ENCODE measurements at regions not wholly inside any gene's neighbourhood (a gene's known extent, or its start where the extent isn't known, plus 50 kb on each side); places are given as distances from the start of the nearest gene placed in this dataset.
"Not testable (repeated sequence)": the region's sequence is repeated elsewhere in the genome, so short reads cannot be mapped to it uniquely, and the experiment has no call there.

DNA sequence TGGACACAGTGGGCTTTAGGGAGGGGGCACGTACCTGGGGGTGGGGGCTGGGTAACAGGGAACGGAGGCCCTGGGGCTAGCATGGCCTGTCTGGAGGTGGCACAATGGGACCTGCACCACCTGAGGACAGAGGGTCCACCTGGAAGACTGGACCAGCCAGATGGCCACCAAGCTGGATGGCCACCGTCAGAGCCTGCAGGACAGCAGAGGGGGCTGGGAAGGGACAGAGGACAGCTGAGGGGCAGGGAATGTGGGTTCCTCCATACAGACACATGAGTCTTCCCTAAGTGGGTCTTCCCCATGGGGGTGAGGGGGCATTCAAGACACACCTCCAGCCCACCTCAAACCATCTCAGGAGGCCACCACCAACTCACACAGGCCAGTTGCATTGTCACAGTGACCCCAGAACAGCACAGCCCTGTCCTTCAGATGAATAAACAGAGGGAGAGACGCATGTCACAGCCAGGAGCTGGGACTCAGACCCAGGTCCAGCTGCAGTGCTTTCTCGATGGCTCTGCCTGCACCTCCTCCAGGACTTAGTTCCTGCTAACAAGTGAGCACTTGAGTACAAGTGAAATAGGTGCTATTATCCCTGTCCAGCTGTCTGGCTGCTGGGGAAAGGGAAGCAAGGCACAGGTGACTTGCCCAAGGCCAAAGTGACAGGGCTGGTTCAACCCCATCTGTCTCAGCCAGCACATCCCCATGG lies 52.4 kb upstream of the CSPG4 start:
- not testable (repeated sequence) for DNase-seq (ENCODE audit: low read depth in 4 of 4, low spot score in 2 of 4)

- not testable (repeated sequence) for DNase-seq (ENCODE audit: low read depth in 4 of 4, low spot score in 2 of 4)
These were observed 51.3 kb upstream of the CSPG4 start for GRCh38 chr15:75763635-75764600.

GRCh38 chr15:75763137-75763611 lies 50.5 kb upstream of the CSPG4 start:
- DNase-seq (ENCODE audit: low read depth in 4 of 4, low spot score in 2 of 4), result no peak

Measured in left renal cortex interstitium (tissue), 4 donors.